Lung (tissue), 11 donors: ENCODE measurements at regions not wholly inside any gene's neighbourhood (a gene's known extent, or its start where the extent isn't known, plus 50 kb on each side); places are given as distances from the start of the nearest gene placed in this dataset.

Source experiments
- ATAC-seq: fragments of 200-7000 bp; cut with Tn5 transposase; one replicate; pipeline ENCODE4 v1.9.1; 2020; ENCODE audit warnings: moderate number of reproducible peaks; ENCODE audit not compliant: insufficient read depth, low FRiP score
- DNase-seq, 3 donors: peaks; one replicate each; pipeline ENCODE4 v3.0.0-alpha.2; 2013 to 2017
- H3K27ac ChIP-seq, 2 donors: one replicate each; pipeline ENCODE4 v1.5.1; 2013; ENCODE audit warnings: mild to moderate bottlenecking in 2 of 2, moderate library complexity in 2 of 2, control low read depth in 1 of 2, inconsistent platforms in 1 of 2, low read depth in 1 of 2, low read length in 1 of 2
- H3K27me3 ChIP-seq, 3 donors: one replicate each; pipeline ENCODE4 v1.5.1; 2013; ENCODE audit warnings: low read length in 2 of 3; ENCODE audit not compliant: control insufficient read depth in 3 of 3, insufficient read depth in 3 of 3
- H3K36me3 ChIP-seq, 4 donors: one replicate each; pipeline ENCODE4 v1.5.1; 2013; ENCODE audit warnings: low read length in 4 of 4, mild to moderate bottlenecking in 1 of 4, moderate library complexity in 1 of 4; ENCODE audit not compliant: control insufficient read depth in 4 of 4, insufficient read depth in 4 of 4
- H3K4me1 ChIP-seq, 5 donors: one replicate each; pipeline ENCODE4 v1.5.1; 2013; ENCODE audit warnings: low read length in 5 of 5, mild to moderate bottlenecking in 2 of 5, moderate library complexity in 1 of 5; ENCODE audit not compliant: control insufficient read depth in 5 of 5, insufficient read depth in 5 of 5
- H3K4me3 ChIP-seq: one replicate; pipeline ENCODE4 v1.5.1; 2013; ENCODE audit warnings: mild to moderate bottlenecking, control low read depth, moderate library complexity
- H3K9ac ChIP-seq, 2 donors: one replicate each; pipeline ENCODE4 v1.5.1; 2013; ENCODE audit warnings: low read length in 2 of 2, control low read depth in 1 of 2; ENCODE audit not compliant: insufficient read depth in 1 of 2
- H3K9me3 ChIP-seq, 4 donors: one replicate each; pipeline ENCODE4 v1.5.1; 2013; ENCODE audit warnings: low read length in 3 of 4, mild to moderate bottlenecking in 1 of 4, moderate library complexity in 1 of 4; ENCODE audit not compliant: control insufficient read depth in 4 of 4, insufficient read depth in 3 of 4
- WGBS, 2 donors: extraction: QIAGEN DNeasy Blood & Tissue Kit; methylation state at CpG; one replicate each; pipeline ENCODE4 v1.1.7; 2013; 5-methylcytosine and 5-hydroxymethylcytosine counted together
- TF ChIP-seq, protein P1 (sequence below): IDR thresholded peaks from 2 replicates; pipeline ENCODE4 v1.5.1; 2012; ENCODE audit warnings: mild to moderate bottlenecking; ENCODE audit errors: control extremely low read depth, extremely low read depth
- donor health status: control.
- donor health status: control.
- donor health status: Bipolar disorder and iron deficiency.
- donor health status: healthy.
- donor health status: DM: yes; HTN: yes; CAD: no.

GRCh38 chr14:76965232-76965631 is 63.3 kb downstream of the IRF2BPL start:
- Histone ChIP-seq H3K4me3 (no peak overlapping the region), H3K4me1 (peaks cover 0 to 23% (median 11%) of the 10 kb centered on the region in 5 donors), H3K9ac (no peak overlapping the region), H3K9me3 (no peaks in the 10 kb centered on the region), H3K27ac (no peak overlapping the region), H3K36me3 (no peaks in the 10 kb centered on the region), H3K27me3 (no peaks in the 10 kb centered on the region)
- DNase-seq (no peak), ATAC-seq (no peak)
- WGBS, 2 donors = 85 to 88% methylated on average over 5 of the region's 5 CpGs
- TF ChIP-seq, protein P1, sequence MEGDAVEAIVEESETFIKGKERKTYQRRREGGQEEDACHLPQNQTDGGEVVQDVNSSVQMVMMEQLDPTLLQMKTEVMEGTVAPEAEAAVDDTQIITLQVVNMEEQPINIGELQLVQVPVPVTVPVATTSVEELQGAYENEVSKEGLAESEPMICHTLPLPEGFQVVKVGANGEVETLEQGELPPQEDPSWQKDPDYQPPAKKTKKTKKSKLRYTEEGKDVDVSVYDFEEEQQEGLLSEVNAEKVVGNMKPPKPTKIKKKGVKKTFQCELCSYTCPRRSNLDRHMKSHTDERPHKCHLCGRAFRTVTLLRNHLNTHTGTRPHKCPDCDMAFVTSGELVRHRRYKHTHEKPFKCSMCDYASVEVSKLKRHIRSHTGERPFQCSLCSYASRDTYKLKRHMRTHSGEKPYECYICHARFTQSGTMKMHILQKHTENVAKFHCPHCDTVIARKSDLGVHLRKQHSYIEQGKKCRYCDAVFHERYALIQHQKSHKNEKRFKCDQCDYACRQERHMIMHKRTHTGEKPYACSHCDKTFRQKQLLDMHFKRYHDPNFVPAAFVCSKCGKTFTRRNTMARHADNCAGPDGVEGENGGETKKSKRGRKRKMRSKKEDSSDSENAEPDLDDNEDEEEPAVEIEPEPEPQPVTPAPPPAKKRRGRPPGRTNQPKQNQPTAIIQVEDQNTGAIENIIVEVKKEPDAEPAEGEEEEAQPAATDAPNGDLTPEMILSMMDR = no peak

GRCh38 chr14:76964695-76965094 is 63.8 kb downstream of the IRF2BPL start:
- WGBS, 2 donors = 80 to 94% methylated on average over 5 of the region's 5 CpGs

GRCh38 chr14:76963372-76963771 is 65.1 kb downstream of the IRF2BPL start:
- ATAC-seq = no peak
- Histone ChIP-seq H3K9ac (no peak overlapping the region), H3K36me3 (no peaks in the 10 kb centered on the region), H3K27me3 (no peaks in the 10 kb centered on the region), H3K4me1 (peaks cover 0 to 23% (median 11%) of the 10 kb centered on the region in 5 donors), H3K27ac (no peak overlapping the region), H3K9me3 (no peaks in the 10 kb centered on the region), H3K4me3 (no peak overlapping the region)
- TF ChIP-seq, protein P1 = no peak
- 82 to 86% methylated on average over 3 of the region's 3 CpGs for WGBS, 2 donors
- no peak for DNase-seq

More at GRCh38 chr14:76964695-76965094, 63.8 kb downstream of the IRF2BPL start:
- DNase-seq (no peak), ATAC-seq (no peak)
- H3K9me3 ChIP-seq = no peaks in the 10 kb centered on the region
- TF ChIP-seq, protein P1 = no peak
- H3K4me1 ChIP-seq = peaks cover 0 to 23% (median 11%) of the 10 kb centered on the region in 5 donors
- peak overlapping the region in 1 of 2 donors; percentile 24 for H3K27ac ChIP-seq
- no peaks in the 10 kb centered on the region for H3K36me3 ChIP-seq
- no peak overlapping the region for H3K9ac ChIP-seq
- H3K4me3 ChIP-seq = no peak overlapping the region
- no peaks in the 10 kb centered on the region for H3K27me3 ChIP-seq

- Histone ChIP-seq H3K27me3 (no peaks in the 10 kb centered on the region), H3K9me3 (no peaks in the 10 kb centered on the region), H3K4me1 (peaks cover 2 to 29% (median 14%) of the 10 kb centered on the region in 5 donors), H3K36me3 (no peaks in the 10 kb centered on the region), H3K9ac (peak overlapping the region in 1 of 2 donors; percentile 48), H3K4me3 (no peak overlapping the region), H3K27ac (peak overlapping the region; percentile 87 to 92)
- 81 to 91% methylated on average over 1 of the region's 1 CpG for WGBS, 2 donors
- ATAC-seq (no peak), DNase-seq (no peak)
- TF ChIP-seq, protein P1 = no peak
Observed at GRCh38 chr14:76962303-76962660, 66.2 kb downstream of the IRF2BPL start.
